GM19328 (cell line): ENCODE measurements at regions not wholly inside any gene's neighbourhood (a gene's known extent, or its start where the extent isn't known, plus 50 kb on each side); places are given as distances from the start of the nearest gene placed in this dataset.

Experiments
- ATAC-seq: cut with Tn5 transposase; IDR thresholded peaks from one replicate; pipeline ENCODE4 v1.9.1; 2021; ENCODE audit warnings: mild to moderate bottlenecking, moderate library complexity; ENCODE audit not compliant: unreplicated experiment

GRCh38 chr4:126779001-126779400 lies 853.8 kb upstream of the INTU start:
- ATAC-seq: no peak

- ATAC-seq: no peak
Observed at GRCh38 chr4:126779436-126780166, 853.2 kb upstream of the INTU start.

GRCh38 chr4:126783191-126783590 lies 849.6 kb upstream of the INTU start:
- no peak for ATAC-seq

- no peak for ATAC-seq
Observed at GRCh38 chr4:126784966-126785580, 847.7 kb upstream of the INTU start.

DNA sequence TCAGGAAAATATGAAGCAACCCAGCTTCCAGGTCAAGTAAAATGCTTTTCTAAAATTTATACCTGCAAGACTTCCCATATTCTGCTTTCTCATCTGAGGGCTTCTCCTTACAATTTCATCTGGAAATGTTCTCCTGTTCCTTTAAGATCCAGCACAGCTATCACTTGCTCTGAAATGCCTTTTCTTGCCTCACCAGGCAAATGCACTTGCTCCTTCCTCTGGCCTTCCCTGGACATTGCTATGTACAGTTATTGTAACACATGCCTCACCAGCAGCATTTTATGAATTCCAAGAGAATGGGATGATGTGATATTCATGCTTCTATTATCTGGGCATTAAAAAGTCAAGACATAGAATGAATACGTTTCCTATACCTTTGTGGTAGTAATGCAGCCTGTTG lies 842.1 kb upstream of the INTU start:
- ATAC-seq: no peak

DNA sequence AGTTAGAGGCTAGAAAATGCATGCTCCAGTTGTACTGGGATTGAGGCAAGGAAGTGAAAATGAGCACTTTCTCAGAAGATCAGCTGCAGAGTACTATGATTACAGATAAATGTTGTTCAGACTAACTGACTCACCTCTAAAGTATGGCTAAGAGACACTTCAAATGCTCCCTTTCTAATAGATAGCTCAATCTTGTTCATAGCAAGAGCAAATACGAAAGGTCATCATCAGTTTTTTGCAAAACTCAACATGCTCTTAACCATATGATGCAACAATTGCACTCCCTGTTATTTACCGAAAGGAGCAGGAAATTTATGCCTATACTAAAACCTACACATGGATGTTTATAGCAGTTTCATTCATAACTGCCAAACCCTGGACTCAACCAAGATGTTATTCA lies 838.4 kb upstream of the INTU start:
- ATAC-seq: no peak

GRCh38 chr4:126798214-126798613 lies 834.5 kb upstream of the INTU start:
- no peak for ATAC-seq

GRCh38 chr4:126799416-126799815 lies 833.3 kb upstream of the INTU start:
- no peak for ATAC-seq

GRCh38 chr4:126799971-126800574 lies 832.7 kb upstream of the INTU start:
- ATAC-seq: no peak

- ATAC-seq: no peak
Observed at GRCh38 chr4:126800575-126801141, 832.1 kb upstream of the INTU start.

GRCh38 chr4:126807132-126807531 lies 825.6 kb upstream of the INTU start:
- ATAC-seq: no peak

DNA sequence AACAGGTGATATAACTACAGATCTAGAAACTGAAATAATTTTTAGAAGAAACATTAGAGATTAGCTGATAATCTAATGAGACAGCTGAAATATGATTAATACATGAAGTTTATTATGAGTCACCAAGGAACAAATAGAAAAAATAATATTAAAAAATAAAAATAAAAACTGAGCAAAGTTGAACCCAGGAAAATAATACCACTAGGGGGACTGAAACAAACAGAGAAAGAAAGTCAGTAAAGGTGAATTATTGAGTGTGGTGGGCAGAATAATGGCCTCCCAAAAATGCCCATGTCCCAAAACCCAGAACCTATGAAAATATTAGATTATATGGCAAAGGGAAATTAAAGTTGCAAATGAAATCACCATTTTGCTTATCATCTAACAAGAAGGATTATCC lies 820.7 kb upstream of the INTU start:
- ATAC-seq: no peak

- no peak for ATAC-seq
Observed at GRCh38 chr4:126820631-126821030, 812.1 kb upstream of the INTU start.

DNA sequence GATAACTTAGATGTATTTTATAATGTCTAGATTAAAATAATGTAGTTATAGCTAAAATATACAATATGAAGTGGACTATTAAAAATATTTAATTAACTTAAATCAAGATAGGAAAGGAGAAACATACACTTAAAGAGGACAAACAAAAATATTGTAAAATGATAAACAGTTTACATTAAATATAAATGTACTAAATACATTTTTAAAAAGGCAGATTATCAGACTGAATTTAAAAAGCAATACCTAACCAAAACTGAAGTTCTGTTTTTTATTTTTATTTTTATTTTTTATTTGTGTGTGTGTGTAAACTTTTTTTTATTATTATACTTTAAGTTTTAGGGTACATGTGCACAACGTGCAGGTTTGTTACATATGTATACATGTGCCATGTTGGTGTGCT lies 811.6 kb upstream of the INTU start:
- no peak for ATAC-seq

DNA sequence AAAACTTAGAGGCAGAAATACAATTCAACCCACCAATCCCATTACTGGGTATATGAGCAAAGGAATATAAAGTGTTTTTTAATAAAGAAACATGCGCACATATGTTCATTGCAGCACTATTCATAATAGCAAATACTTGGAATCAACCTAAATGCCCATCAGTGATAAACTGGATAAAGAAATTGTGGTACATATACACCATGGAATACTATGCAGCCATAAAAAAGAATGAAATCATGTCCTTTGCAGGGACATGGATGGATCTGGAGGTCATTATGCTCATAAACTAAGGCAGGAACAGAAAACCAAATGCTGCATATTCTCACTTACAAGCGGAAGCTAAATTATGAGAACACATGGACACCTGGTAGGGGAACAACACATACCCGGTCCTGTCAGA lies 807.7 kb upstream of the INTU start:
- no peak for ATAC-seq

GRCh38 chr4:126827669-126828068 lies 805.1 kb upstream of the INTU start:
- ATAC-seq: no peak

DNA sequence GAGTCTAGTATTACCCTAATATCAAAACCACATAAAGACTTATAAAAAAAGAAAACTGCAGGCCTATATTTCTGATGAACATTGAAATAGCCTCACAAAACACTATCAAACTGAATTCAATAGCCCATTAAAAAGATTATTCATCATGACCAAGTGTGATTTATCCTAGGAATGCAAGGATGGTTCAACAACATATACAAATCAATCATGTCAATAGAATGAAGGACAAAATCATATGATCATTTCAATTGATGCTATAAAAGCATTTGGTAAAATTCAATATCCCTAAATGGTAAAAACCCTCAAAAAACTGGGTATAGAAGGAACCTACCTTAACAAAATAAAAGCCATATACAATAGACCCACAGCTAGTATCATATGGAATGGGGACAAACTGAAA lies 797.9 kb upstream of the INTU start:
- ATAC-seq: no peak

DNA sequence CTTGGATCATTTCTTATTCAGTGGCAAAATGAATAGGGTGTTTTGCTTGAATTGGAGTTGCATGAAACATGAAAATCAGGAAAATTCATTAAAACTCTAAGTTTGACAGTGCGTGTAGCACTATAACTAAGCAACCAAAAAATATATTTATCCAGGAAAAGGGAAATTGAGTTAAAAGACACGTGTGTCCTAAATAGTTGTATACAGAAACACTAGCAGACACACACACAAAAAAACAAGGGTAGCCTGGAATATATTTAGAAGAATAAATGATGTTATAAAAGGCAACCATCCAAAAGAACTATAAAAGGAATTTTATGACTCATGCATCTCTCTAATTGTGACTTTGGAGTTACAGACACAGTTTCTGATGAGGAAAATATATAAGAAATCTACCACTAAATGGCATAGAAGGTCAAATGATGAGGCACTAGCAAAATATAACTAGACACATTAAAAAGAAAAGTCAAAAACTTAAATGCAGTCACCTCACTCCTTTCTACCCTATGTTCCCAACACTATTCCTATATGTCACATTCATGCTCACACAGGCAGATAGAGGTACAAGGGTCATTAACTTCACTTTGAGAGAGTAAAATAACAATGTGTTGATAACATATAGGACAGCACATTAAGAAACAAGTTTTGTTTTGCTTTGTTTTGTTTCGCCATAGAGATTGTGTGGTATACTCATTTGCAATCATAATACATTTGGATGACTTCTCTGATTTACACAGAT lies 793.6 kb upstream of the INTU start:
- no peak for ATAC-seq

DNA sequence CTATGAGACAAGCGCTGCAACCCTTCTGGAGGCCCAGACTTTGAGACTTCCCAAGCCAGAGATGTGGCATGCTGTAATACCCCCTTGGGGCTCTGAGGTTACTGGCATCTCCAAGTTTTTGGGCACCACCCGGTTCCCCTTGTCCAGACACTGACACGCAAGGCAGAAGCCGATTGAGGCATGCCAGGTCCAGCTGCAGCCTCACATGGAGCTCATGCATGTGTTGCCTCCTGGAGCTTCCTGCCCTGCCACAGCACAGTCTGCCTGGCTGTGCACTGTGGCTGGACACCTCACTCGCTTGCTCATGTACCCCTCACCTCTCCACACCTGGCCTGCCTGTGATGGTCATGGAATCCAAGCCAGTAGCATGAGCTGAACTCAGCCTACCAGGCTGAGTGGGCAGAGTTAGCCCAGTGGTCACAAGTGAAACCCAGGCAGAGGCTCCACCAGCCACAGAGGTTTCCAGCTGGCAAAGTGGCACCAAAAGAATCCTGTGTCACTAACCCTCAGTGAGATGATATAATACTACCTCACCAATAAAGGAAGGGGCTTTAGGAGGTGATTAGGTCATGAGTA lies 789.2 kb upstream of the INTU start:
- ATAC-seq: no peak

DNA sequence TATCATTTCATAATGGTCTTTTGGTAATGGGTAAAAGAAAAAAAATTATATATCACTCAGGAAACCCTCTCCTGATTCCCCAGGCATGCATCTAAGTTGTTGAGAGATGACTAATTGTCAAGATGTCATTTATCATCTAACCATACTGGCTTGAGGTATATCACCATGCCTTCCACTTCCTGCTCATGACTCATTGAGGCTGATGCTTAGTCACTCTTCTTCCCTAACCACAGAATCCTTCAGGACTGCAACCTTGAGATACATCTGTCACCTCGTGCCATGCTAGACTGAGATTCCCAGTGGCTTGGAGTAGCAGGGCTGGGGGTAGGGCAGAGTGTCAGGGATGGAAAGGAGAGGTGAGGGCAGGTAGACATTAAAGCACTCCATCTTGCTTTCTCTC lies 782.5 kb upstream of the INTU start:
- no peak for ATAC-seq

DNA sequence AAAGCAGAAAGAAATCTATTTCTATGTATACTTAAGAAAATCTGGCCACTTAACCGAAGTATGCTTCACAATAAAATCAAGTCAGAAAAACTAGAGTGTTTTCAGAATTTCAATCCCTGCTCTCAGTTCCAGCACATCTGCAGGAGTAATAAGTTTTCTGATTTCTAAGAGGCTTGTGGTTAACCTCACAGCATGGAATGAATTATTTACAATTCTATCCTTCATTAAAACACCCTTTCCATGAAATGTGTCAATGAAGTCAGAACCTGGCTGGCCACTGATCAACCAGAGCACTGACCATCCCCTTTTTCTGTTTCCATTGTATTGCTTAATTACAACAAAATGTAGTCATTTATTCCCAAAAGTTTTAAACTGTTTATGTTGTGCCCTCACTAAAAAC lies 781.4 kb upstream of the INTU start:
- no peak for ATAC-seq
